ENCODE measurements at regions not wholly inside any gene's neighbourhood (a gene's known extent, or its start where the extent isn't known, plus 50 kb on each side); places are given as distances from the start of the nearest gene placed in this dataset.

GRCh38 chr2:7658486-7658885 lies 741.3 kb downstream of the RNF144A start:
- H3K27ac ChIP-seq: no peak overlapping the region
- H3K27me3 ChIP-seq: no peaks in the 10 kb centered on the region
- H3K4me1 ChIP-seq: no peaks in the 10 kb centered on the region
- no peak for TF ChIP-seq CTCF (IDR thresholded peaks at IDR 0.05)
- peaks cover 0 to 9% of the 10 kb centered on the region in 2 donors for H3K9me3 ChIP-seq
- H3K36me3 ChIP-seq: no peaks in the 10 kb centered on the region
- DNase-seq (ENCODE audit: low spot score): no peak
- no peak overlapping the region for H3K4me3 ChIP-seq

- no peak overlapping the region for H3K4me3 ChIP-seq
- TF ChIP-seq CTCF (IDR thresholded peaks at IDR 0.05): no peak
- H3K27me3 ChIP-seq: no peaks in the 10 kb centered on the region
- no peak overlapping the region for H3K27ac ChIP-seq
- H3K36me3 ChIP-seq: no peaks in the 10 kb centered on the region
- H3K9me3 ChIP-seq: no peaks in the 10 kb centered on the region
- DNase-seq (ENCODE audit: low spot score): no peak
- H3K4me1 ChIP-seq: no peaks in the 10 kb centered on the region
Observed at GRCh38 chr2:7660816-7661215, 743.6 kb downstream of the RNF144A start.

- no peaks in the 10 kb centered on the region for H3K36me3 ChIP-seq
- TF ChIP-seq CTCF (IDR thresholded peaks at IDR 0.05): no peak
- no peaks in the 10 kb centered on the region for H3K9me3 ChIP-seq
- no peaks in the 10 kb centered on the region for H3K27me3 ChIP-seq
- H3K4me3 ChIP-seq: no peak overlapping the region
- H3K27ac ChIP-seq: no peak overlapping the region
- DNase-seq (ENCODE audit: low spot score): no peak
- H3K4me1 ChIP-seq: no peaks in the 10 kb centered on the region
Observed at GRCh38 chr2:7661502-7661901, 744.3 kb downstream of the RNF144A start.

- DNase-seq (ENCODE audit: low spot score): no peak
- Histone ChIP-seq H3K27me3 (no peaks in the 10 kb centered on the region), H3K4me1 (no peaks in the 10 kb centered on the region), H3K36me3 (no peaks in the 10 kb centered on the region), H3K27ac (no peak overlapping the region), H3K4me3 (no peak overlapping the region), H3K9me3 (no peaks in the 10 kb centered on the region)
- TF ChIP-seq CTCF (IDR thresholded peaks at IDR 0.05): no peak
Observed at GRCh38 chr2:7665880-7666279, 748.7 kb downstream of the RNF144A start.

- DNase-seq (ENCODE audit: low spot score): no peak
- Histone ChIP-seq H3K4me3 (no peak overlapping the region), H3K27me3 (no peaks in the 10 kb centered on the region), H3K4me1 (peaks cover 0 to 6% of the 10 kb centered on the region in 2 donors), H3K9me3 (no peaks in the 10 kb centered on the region), H3K36me3 (no peaks in the 10 kb centered on the region), H3K27ac (no peak overlapping the region)
- TF ChIP-seq CTCF (IDR thresholded peaks at IDR 0.05): no peak
Observed at GRCh38 chr2:7666596-7667259, 749.5 kb downstream of the RNF144A start.

GRCh38 chr2:7667260-7667757 lies 750.1 kb downstream of the RNF144A start:
- no peak for DNase-seq (ENCODE audit: low spot score)
- H3K4me3 ChIP-seq: no peak overlapping the region
- no peaks in the 10 kb centered on the region for H3K27me3 ChIP-seq
- no peak for TF ChIP-seq CTCF (IDR thresholded peaks at IDR 0.05)
- H3K4me1 ChIP-seq: peaks cover 0 to 6% of the 10 kb centered on the region in 2 donors
- H3K36me3 ChIP-seq: no peaks in the 10 kb centered on the region
- H3K9me3 ChIP-seq: peaks cover 0 to 4% of the 10 kb centered on the region in 2 donors
- H3K27ac ChIP-seq: no peak overlapping the region

Measured in right atrium auricular region (tissue), 2 donors.